Amniotic epithelial cell (primary cell): ENCODE measurements at regions not wholly inside any gene's neighbourhood (a gene's known extent, or its start where the extent isn't known, plus 50 kb on each side); places are given as distances from the start of the nearest gene placed in this dataset.
A peak's percentile ranks its signal among the peaks of the same experiment; 100 is the strongest.
"Not testable (repeated sequence)": the region's sequence is repeated elsewhere in the genome, so short reads cannot be mapped to it uniquely, and the experiment has no call there.

Experiments used
- DNase-seq: peaks from one replicate; pipeline ENCODE4 v3.0.0-alpha.2; 2010; ENCODE audit warnings: low read depth

DNA sequence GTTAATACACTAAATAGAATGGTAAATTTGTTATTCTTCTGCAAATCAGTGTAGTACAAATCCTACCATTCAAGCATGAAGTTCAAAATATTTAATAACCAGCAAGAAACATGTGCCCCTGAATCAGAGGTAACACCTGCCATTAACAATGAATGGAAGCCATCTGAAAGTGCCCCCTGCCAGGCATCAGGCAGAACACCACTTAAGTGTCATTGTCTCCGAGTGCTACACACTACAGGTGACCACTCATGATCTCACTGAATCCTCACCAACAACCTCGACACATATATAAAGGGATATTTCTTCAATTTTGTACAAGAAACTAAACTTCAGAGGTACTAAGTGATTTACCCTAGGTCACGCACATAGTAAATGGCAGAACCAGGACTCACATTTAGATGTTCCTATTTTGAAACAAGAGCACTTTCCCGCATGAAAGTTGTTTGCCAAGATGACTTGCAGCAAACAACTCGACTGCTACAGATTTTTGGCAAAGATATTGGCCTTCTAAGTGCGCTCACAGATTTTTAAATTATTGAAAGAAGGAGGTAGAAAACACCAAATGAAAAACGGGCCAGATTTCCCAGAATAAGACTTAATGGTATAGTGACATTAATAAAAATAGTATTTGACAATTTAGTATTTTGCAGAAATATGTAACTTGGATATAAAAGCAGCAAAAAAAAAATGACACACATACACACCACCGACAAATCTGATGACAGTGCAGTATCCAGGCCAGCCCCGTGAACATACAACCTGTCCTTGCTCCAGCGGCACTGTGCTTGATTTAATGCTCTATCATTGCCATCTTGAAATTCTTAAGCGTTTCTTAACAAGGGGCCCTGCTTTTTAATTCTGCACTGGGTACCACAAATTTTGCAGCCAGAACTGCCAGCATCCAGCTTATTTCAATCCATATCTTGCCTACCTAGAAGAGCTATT lies 274.5 kb downstream of the ALDH8A1 start:
- DNase-seq = no peak

DNA sequence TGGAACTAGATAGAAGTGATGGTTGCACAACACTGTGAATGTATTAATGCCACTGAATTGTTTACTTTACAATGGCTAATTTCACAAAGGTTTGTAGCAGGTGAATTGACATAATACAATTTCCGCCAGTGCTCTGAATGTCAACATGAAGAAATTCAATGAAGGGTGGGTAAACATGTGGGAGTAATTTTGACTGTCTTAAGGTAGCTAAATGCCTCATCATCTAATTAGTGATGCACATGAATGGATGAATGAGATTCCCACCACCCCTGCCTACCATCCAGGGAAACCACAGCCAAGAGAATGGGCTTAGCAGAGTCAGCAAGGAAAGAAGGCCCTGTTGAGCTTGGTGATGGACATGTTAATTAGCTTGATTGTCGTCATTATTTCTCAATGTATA lies 275.3 kb downstream of the ALDH8A1 start:
- no peak for DNase-seq

DNA sequence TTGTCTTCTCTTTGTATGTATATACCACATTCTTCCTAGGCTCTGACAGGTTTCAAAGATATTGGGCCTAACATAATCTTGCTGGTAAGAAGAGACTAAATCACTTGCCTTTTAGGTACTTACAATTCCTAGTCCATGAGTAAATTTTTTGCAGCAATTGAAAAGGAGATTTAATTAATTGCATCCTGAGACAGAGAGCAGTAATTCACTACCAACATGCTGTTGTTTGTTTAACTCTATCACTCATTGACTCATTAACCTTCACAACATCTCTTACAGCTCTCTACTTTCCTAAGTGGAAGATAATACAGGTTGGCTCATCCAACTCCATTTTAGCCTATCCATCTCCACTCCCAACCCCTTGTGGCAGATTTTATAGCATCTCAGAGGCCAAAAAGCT lies 280.4 kb downstream of the ALDH8A1 start:
- peak; percentile 68 for DNase-seq

DNA sequence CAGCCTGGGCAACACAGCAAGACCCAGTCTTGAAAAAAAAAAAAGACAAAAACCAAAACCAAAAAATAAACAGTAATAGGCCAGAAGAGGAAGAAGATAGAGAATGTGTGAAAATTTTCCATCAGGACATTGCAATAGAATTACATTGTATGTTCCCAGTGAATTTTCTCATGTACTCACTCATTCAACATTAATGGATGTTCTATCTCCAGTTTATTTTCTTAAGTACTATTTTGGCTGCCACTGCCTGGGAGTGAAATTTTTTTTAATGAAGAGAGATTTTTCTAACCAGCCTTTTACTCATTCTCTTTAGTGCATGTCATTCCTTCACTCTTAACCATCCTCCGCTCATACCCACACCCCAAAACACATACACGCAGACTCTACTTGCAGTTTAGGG lies 282.8 kb downstream of the ALDH8A1 start:
- DNase-seq = no peak

DNA sequence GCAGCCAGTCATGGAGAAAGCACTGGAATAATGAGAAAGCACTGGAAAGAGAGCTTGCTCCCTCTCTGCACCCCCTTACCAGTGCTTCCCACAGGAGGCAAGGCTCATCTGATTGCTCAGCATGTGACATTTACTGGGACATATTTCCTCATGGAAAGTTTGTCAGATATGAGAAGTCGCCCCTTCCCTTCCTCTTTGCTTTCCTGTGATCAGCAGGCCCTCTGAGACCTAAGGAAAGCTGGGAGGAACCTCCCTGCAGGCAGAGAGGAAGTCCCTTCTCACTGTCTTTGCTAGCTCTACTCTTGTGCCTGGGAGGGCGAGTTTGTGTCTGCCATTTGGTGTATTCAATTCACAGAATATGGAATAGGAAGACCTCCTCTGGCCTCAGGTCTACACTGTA lies 283.8 kb downstream of the ALDH8A1 start:
- DNase-seq = no peak

DNA sequence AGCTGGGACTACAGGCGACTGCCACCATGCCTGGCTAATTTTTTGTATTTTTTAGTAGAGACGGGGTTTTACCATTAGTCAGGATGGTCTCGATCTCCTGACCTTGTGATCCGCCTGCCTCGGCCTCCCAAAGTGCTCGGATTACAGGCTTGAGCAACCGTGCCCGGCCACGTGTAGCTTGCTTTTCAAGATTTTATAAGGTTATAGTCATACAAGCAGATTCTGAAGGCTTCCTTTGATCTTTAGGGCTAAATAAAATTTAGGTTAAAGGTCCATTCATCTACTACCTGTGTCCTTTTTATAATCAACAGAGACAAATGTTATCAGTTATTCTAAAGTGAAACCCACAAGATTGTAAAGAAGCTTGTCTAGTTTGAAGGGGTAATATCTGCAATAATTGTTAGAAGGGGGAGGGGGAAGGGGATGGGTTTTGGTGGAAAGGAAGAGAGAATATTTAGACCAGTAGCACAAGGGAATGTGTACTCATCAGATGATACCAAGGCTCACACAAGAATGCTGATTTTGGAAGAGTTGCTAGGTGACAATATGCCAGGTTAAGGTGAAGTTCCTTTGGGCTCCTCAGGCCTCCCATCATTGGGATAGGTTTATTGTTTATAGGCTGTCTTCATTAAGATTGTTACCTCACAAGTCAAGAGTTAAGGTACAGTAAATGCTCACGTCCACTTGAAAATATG lies 284.7 kb downstream of the ALDH8A1 start:
- DNase-seq = no peak

DNA sequence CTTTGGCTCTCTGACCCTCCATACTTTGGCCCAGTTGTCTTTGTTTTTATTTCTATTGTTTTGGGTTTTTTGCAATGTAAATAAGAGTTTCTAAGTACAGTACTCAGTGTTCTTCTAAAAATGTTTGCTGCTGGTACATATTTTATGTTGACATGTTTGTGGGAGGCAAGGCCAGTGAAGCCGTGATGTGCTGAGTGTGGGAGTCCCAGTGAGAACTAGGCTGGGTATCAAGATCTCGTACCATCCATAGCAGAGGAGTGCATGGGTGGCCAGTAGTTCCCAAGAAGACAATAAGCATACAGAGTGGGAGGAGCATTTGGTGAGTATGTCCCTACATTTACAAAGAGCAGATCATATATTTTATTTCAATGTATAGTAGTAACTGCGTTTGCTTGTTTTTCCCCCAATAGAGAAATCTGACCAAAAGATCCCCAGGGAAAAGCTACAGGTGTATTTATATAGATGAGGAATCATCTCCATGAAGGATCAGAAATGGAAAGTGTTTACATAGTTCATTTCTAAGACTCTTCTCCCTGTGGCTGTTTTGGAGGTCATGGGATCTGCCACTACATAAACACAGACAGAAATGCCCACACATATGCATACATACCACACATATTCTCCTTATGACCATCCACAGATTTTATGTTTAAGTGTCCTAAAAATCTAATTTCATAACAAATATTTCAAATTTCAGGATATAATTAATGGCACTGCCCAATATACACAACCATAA lies 285.9 kb downstream of the ALDH8A1 start:
- DNase-seq = peak; percentile 91

DNA sequence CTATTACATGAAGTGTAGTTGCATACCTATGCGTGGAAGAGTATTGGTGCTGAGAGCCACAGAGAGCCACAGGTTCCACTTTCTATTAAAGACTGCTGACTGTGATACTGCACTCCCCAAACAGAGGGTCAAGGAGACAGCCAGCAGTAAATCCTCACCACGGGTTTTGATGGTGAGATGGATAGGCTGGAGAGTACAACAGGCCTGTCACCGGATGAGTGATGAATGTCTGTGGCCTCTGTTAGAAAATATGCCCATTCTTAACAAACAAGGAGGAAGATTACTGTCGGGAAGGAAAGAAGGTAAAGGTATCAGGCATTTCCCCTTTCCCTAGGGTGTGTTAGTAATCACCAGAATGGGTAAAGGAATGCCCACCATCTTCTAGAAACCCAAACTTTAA lies 286.5 kb downstream of the ALDH8A1 start:
- DNase-seq = no peak

DNA sequence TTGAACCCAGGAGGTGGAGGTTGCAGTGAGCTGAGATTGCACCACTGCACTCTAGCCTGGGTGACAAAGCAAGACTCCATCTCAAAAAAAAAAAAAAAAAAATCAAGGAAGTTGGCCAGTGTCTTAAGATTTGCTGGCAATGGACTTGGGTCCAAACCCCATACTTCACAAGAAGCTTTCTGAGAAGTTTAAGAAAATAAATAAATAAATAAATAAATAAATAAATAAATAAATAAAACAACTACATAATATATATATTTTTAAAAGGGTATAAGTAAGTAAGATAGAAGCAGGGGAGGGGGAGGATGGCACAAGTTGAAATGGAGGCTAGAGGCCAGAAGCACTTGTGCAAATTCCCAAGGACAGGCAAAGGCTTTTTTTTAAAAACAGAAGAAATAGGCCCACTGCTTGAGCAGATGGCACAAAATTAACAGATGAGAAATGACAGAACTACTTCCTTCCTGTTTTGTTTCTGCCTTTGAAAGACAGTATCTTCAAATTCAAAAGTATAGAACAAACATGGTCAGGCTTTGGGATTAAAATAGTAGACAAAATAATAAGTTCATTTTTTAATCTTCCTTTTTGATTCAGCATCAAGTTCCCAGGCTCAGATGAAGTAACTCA lies 287.7 kb downstream of the ALDH8A1 start:
- no peak for DNase-seq

DNA sequence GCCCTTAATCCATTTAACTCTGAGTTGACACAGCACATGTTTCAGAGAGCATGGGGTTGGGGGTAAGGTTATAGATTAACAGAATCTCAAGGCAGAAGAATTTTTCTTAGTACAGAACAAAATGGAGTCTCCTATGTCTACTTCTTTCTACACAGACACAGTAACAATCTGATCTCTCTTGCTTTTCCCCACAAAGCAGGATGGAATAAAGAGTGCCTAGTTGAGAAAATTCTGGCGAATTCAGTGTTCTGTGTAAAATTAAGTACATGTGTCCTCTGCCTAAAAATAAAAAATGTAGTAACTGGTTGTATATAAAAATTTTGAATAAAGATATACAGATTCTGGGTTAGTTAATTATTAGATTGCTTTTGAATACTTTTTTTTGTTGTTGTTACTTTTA lies 290.0 kb downstream of the ALDH8A1 start:
- DNase-seq = not testable (repeated sequence)

DNA sequence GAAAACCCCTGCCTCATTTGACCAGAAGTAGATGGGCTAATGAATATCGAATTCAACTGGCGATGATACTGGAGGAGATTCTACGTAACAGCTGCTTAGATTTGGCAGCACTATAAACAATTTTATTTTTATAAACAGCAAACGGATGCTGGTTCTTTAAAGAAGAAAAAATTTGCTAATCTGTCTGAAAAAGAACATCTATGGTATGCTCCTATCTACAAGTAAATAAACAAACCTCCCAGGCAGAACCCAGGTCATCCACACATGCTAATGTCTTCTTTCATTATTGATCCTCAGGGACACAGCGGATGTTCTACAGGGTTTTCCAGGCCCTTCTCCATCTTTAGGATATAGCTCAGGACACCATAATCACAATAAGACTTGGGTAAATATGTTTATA lies 291.3 kb downstream of the ALDH8A1 start:
- DNase-seq = peak; percentile 34

DNA sequence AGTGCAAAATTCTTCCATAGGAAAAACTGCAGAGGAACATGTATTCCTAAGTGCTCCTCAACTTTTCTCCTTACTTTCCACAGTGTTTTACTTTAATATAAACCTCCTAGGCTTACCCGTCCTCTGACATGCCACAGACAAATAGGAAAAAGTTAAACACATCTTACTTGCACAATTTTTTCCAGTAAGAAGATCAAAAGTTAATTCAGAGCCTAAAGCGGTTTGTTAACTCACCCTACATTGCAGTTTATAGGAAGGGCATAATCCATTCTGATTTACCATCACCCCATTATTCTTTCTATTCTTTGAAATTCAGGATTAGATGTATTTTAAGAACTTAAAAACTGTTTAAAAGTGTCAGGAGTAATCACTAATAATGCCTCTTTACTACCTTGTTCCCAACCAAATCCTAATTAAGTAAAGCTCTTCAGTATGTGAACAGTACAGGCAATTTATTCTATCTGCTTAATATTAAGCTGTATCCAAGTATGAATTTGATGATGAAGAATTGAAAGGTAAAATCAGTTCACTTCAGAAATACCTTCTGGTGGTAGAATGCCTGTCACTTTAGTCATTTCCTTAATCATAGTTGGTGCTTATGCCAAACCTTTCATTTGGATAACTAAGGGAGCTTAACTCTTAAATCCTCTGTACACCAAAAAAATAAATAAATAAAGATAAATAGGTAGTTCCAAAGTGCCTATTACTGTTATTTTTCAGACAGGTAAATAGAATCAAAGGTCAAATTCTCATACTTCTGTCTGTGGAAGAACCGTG lies 292.0 kb downstream of the ALDH8A1 start:
- DNase-seq = no peak

DNA sequence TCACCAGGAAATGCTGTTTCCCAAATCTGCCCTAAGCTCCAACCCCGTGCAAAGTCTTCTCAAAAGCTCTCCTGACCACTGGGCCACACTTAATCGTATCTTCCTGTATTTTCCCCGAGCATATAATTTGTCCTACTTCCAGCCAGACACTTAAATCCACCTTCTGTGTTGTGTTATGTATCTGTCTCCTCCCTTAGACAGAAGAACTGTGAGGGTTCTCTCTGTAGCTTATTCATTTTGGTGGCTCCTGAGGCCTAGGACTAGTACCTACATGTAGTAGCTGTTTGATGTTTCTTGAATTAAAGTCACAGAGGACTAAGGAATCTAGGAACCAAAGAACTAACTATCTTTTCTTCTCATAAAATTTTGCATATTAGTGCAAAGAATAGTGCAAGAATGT lies 292.6 kb downstream of the ALDH8A1 start:
- no peak for DNase-seq

DNA sequence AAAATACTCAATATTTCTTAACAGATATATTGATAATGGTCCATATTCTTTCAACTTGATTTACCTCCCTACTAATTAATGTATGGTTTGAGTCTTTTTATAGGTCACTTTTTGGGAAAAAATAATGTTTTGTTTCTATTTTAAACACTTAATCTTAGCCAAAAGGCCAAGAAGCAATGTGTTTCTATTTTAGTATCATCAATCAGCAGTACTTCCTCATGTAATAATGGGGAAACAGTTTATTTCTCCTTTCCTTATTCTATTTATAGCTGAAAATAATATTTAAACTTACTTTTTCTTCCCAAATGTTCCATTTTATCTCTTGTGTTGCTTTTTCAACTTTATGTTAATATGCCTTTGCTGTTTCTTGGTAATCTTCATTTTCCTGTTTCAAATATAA lies 295.1 kb downstream of the ALDH8A1 start:
- DNase-seq = no peak

DNA sequence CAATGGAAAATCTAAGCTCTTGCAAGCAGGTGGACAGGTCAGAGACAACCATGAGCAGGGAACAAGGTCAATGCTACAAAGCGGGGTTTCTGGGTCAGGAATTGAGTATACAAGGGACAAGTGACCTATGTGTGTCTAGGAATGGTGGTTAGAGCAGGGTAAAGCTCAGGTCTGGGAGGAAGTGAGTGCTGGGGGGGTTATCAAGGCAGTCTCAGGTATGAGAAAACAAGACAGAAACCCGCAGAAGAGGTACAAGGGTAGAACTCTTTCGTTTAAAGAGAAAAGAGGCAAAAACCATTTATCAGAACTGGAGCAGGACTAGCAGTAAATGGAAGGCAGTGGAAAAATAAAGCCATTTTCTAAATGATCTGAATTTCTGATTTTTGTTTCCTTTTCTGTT lies 298.4 kb downstream of the ALDH8A1 start:
- DNase-seq = no peak

DNA sequence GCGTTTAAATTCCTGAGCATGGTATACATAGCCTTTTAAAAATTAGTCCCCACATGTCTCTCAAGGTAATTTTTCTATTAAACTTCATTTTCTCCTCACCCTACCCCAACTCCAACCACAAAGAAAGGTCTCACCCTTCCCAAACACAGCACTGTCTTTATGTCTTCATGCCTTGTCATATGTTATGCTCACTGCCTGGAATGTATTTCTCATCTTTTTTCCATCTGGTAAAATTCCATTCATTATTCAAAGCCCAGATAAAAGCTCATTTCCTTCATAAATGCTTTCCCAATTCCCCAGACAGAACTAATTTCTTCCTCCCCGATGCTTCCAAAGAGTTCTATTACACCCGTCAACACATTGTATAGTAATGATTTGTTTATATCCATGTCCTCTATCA lies 302.0 kb downstream of the ALDH8A1 start:
- DNase-seq = peak; percentile 72

DNA sequence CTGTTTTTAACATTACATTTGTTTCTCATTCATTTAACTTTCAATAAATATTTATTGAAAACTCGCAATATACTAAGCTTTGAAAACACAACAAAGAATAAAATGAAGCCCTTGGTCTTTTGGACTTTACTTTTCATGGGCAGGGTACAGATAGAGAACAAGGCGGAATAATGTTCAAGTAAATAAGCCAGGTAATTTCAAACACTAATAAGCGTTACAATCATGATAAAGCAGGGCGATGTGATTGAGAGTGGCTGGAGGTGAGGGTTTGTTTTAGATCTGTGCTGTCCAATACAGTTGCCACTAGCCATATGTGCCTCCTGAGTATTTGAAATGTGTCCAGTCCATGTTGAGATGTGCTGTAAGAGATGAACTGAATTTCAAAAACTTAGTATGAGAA lies 307.1 kb downstream of the ALDH8A1 start:
- DNase-seq = no peak

DNA sequence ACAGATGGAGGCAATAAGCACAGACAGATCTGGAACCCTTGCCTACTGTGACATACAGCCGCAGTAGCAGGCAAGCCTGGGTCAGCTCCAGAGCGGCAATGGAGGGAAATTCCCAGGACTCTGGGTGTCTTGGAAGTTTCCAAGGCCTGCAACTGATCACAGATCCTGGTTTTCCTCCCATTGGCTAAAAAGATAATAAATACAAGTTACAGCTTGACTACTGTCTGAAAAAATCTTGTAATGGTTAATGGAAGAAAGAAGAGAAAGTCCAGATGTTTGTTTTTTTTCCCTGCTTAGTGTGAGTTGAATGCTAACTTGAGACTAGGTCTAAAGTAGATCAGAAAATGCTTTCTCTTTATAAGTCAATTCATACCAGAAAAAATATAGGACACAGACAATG lies 307.6 kb downstream of the ALDH8A1 start:
- DNase-seq = peak; percentile 61

DNA sequence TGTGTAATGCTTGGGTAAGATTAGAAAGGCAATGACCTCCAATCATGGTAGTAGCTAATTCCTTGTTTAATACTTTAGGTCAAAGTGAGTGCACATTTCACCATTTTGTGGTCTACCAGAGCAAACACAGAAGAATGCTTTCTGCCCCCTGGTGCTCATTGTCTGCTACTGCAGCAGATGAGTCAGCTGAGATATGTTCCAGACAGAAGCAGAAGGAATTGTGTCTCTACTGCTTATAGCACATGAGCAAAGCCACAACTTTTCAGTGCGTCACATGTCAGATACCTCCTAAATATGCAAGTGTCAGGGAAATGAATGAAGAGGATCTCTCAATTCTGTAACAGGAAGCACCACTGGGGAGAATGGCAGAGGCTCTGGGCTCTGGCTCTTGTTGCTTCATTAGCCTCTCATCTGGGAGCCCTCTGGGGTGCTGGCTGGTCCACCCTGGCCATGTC lies 308.9 kb downstream of the ALDH8A1 start:
- DNase-seq = peak; percentile 99

DNA sequence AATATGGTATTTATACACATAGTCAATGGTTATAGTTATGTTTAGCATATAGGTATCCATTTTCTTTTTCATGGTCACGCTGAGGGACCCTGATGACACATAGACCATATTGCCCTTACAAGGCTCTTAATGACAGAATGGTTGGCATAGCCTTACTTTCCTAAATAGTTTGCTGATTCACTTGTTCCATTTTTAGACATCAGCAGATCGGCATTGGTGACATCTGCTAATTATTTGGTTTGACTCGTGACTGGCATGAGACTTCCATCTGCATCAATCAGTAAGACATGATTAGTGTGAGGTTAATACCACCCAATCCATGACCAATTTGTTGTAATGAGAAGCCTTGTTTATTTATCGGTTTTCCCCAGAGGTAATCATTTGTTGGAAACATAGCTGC lies 309.7 kb downstream of the ALDH8A1 start:
- DNase-seq = no peak

DNA sequence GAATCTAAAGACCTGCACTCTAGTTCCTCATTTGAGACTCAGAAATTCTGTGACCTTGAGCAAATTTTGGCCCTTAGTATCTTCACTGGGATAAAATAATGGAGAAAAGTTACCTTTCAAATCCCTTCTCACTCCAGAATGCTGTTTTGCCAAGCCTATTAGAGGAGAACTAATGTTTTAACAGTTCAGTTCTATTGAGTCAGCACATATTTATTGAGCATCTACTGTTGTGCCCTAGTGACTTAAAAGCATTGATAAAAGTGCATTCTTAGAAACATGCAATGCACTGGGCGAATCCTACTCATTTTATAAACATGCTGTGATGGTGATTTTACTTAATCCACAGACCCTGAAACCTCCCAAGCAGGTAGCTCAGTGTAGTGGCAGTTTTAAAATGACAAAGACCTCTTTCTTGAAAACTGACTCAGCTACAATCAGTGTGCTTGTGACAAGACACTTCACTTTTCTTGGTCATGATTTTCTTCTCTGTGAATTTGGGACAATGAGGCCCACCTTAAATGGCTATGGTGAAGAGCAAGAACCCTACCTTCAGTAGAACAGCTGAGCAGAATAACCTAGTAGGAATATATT lies 312.0 kb downstream of the ALDH8A1 start:
- no peak for DNase-seq
